ENCODE measurements at regions not wholly inside any gene's neighbourhood (a gene's known extent, or its start where the extent isn't known, plus 50 kb on each side); places are given as distances from the start of the nearest gene placed in this dataset.

DNA sequence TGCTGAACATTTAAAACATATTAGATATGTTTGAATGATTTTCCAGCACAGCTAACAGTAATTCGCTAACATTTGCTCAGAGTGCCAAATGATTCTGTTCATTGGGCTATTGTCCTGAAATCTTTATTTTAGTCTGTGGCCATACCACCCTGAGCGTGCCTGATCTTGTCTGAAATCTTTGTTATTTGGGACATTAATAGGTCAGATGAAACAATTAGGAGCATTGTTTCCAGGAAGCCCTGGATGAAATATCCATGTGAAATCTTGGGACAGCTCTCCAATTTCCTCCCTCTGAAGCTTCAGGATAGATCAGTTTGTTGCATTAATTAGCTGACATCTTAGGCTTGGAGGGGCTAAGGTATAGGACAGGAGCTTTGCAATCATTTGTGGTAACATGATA is 512.0 kb downstream of the KIF20B start:
- no peak for TF ChIP-seq CTCF (IDR thresholded peaks at IDR 0.05; ENCODE audit: borderline replicate concordance, insufficient read depth, low read depth, low read length)
- H3K4me3 ChIP-seq (ENCODE audit: low read depth, low read length) = no peak overlapping the region

GRCh38 chr10:90218846-90219245 is 517.5 kb downstream of the KIF20B start:
- no peak for TF ChIP-seq CTCF (IDR thresholded peaks at IDR 0.05; ENCODE audit: borderline replicate concordance, insufficient read depth, low read depth, low read length)

DNA sequence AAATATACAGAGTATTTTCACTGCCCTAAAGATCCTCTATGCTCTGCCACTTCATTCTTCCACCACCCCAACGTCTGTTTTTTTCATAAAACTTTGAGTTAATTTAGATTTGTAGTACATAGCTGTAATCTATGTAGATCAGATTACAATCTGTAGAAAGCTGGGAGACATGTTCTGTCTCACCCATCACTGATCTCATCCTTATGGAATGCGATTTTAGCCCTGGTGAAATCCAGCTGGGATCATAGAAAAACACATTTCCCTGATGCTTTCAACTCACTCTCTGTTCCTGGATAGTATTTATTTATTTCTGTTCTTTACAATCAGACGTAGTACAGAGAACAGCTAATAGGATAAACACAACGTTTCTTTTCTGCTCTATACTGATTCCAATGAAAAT is 521.0 kb downstream of the KIF20B start:
- no peak overlapping the region for H3K4me3 ChIP-seq (ENCODE audit: low read depth, low read length)
- TF ChIP-seq CTCF (IDR thresholded peaks at IDR 0.05; ENCODE audit: borderline replicate concordance, insufficient read depth, low read depth, low read length) = no peak

More at GRCh38 chr10:90218846-90219245, 517.5 kb downstream of the KIF20B start:
- no peak overlapping the region for H3K4me3 ChIP-seq (ENCODE audit: low read depth, low read length)

DNA sequence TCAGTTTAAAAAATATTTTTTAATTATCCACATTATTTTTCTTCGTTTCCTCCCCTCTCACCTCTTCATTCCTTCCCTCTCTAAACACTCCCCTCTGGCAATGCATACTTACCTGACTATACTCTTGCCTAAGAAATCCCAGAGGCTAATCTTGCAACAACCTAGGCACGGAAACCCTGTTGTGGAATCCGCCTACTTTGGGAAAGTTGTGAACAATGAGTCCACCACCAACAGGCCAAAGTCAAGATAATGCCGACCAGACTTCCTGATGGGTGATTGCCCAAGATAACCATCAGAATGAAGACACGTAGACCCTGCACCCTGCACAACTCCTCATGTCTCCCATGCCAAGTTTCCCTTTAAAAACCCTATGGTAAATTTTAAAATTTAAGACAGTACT is 521.5 kb downstream of the KIF20B start:
- TF ChIP-seq CTCF (IDR thresholded peaks at IDR 0.05; ENCODE audit: borderline replicate concordance, insufficient read depth, low read depth, low read length) = no peak
- H3K4me3 ChIP-seq (ENCODE audit: low read depth, low read length) = no peak overlapping the region

- no peak for TF ChIP-seq CTCF (IDR thresholded peaks at IDR 0.05; ENCODE audit: borderline replicate concordance, insufficient read depth, low read depth, low read length)
- H3K4me3 ChIP-seq (ENCODE audit: low read depth, low read length) = no peak overlapping the region
Measured at GRCh38 chr10:90224791-90225566, 523.6 kb downstream of the KIF20B start.

DNA sequence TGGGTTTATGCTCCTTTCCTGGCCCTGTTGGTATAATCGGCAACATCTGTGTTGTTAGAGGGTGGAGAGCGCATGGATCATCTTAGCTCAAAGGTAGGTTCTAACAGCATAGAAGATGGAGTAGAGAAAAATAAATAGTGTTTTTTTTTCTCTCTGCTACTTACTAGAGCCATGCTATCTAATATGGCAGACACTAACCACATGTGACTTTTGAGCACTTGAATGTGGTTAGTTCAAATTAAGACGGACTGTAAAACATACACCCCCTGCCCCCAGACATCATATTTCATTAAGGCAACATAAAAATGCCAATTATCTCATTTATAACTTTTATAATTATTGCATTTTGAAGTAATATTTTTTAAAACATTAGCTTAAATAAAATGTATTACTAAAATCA is 525.1 kb downstream of the KIF20B start:
- no peak overlapping the region for H3K4me3 ChIP-seq (ENCODE audit: low read depth, low read length)
- no peak for TF ChIP-seq CTCF (IDR thresholded peaks at IDR 0.05; ENCODE audit: borderline replicate concordance, insufficient read depth, low read depth, low read length)

GRCh38 chr10:90227217-90227656 is 525.8 kb downstream of the KIF20B start:
- H3K4me3 ChIP-seq (ENCODE audit: low read depth, low read length) = no peak overlapping the region
- TF ChIP-seq CTCF (IDR thresholded peaks at IDR 0.05; ENCODE audit: borderline replicate concordance, insufficient read depth, low read depth, low read length) = no peak
